ENCODE measurements at regions not wholly inside any gene's neighbourhood (a gene's known extent, or its start where the extent isn't known, plus 50 kb on each side); places are given as distances from the start of the nearest gene placed in this dataset.
"Not testable (repeated sequence)": the region's sequence is repeated elsewhere in the genome, so short reads cannot be mapped to it uniquely, and the experiment has no call there.

- DNase-seq: no peak
Measured at GRCh38 chr10:113474752-113475151, 78.1 kb upstream of the HABP2 start.

- DNase-seq: peak; percentile 48
Measured at GRCh38 chr10:113475381-113475807, 77.5 kb upstream of the HABP2 start.

GRCh38 chr10:113476191-113476590, 76.7 kb upstream of the HABP2 start:
- DNase-seq: no peak

- no peak for DNase-seq
Measured at GRCh38 chr10:113476673-113477072, 76.2 kb upstream of the HABP2 start.

GRCh38 chr10:113477451-113477850, 75.4 kb upstream of the HABP2 start:
- no peak for DNase-seq

GRCh38 chr10:113479346-113480080, 73.3 kb upstream of the HABP2 start:
- DNase-seq: no peak

- no peak for DNase-seq
Measured at GRCh38 chr10:113480081-113480360, 72.8 kb upstream of the HABP2 start.

- no peak for DNase-seq
Measured at GRCh38 chr10:113480851-113481502, 71.9 kb upstream of the HABP2 start.

GRCh38 chr10:113484487-113484886, 68.4 kb upstream of the HABP2 start:
- no peak for DNase-seq

GRCh38 chr10:113485736-113486135, 67.1 kb upstream of the HABP2 start:
- no peak for DNase-seq

- DNase-seq: no peak
Measured at GRCh38 chr10:113486531-113486930, 66.3 kb upstream of the HABP2 start.

- DNase-seq: no peak
Measured at GRCh38 chr10:113487154-113487553, 65.7 kb upstream of the HABP2 start.

- DNase-seq: no peak
Measured at GRCh38 chr10:113488186-113488585, 64.7 kb upstream of the HABP2 start.

GRCh38 chr10:113489522-113489921, 63.3 kb upstream of the HABP2 start:
- not testable (repeated sequence) for DNase-seq

GRCh38 chr10:113491967-113492565, 60.8 kb upstream of the HABP2 start:
- peak; percentile 57 for DNase-seq

- DNase-seq: no peak
Measured at GRCh38 chr10:113493195-113493594, 59.7 kb upstream of the HABP2 start.

- no peak for DNase-seq
Measured at GRCh38 chr10:113493882-113494301, 59.0 kb upstream of the HABP2 start.

- DNase-seq: no peak
Measured at GRCh38 chr10:113494761-113495160, 58.1 kb upstream of the HABP2 start.

GRCh38 chr10:113495553-113495952, 57.3 kb upstream of the HABP2 start:
- peak; percentile 61 for DNase-seq

- DNase-seq: peak; percentile 73
Measured at GRCh38 chr10:113496111-113497109, 56.4 kb upstream of the HABP2 start.

GRCh38 chr10:113497198-113497597, 55.7 kb upstream of the HABP2 start:
- no peak for DNase-seq

- DNase-seq: peak; percentile 49
Measured at GRCh38 chr10:113498997-113499396, 53.9 kb upstream of the HABP2 start.

- DNase-seq: no peak
Measured at GRCh38 chr10:113499806-113500205, 53.0 kb upstream of the HABP2 start.

Measured in eye (tissue), 1 donor.